ENCODE measurements at regions not wholly inside any gene's neighbourhood (a gene's known extent, or its start where the extent isn't known, plus 50 kb on each side); places are given as distances from the start of the nearest gene placed in this dataset.

- Histone ChIP-seq H3K9me3 (ENCODE audit: control insufficient read depth, insufficient read depth, low read depth, low read length) (no peaks in the 10 kb centered on the region), H3K4me1 (ENCODE audit: control insufficient read depth, insufficient read depth, low read length) (no peaks in the 10 kb centered on the region), H3K4me3 (ENCODE audit: low read depth, low read length) (no peak overlapping the region), H3K36me3 (ENCODE audit: control insufficient read depth in 2 of 2, insufficient read depth in 1 of 2, low read length in 2 of 2) (peaks cover 0 to 10% of the 10 kb centered on the region in 2 experiments; a peak in 2 of 3 replicates), H3K27ac (ENCODE audit: extremely low read depth, low read depth, low read length) (no peak overlapping the region)
- no peak for TF ChIP-seq ZNF747 (tag by site-specific recombination; IDR thresholded peaks at IDR 0.05)
- no peak for TF ChIP-seq ZNF561 (tag by site-specific recombination; IDR thresholded peaks at IDR 0.05; ENCODE audit: borderline replicate concordance)
- TF ChIP-seq ZNF776 (tag by site-specific recombination; IDR thresholded peaks at IDR 0.05; ENCODE audit: borderline replicate concordance) = no peak
- no peak for TF ChIP-seq ZNF362 (tag by site-specific recombination; IDR thresholded peaks at IDR 0.05)
- no peak for TF ChIP-seq ZNF114 (tag by site-specific recombination; IDR thresholded peaks at IDR 0.05)
- no peak for TF ChIP-seq SCRT1 (tag by site-specific recombination; IDR thresholded peaks at IDR 0.05; ENCODE audit: borderline replicate concordance)
- TF ChIP-seq ZBTB49 (tag by site-specific recombination; IDR thresholded peaks at IDR 0.05; ENCODE audit: low read depth) = no peak
- ChIA-PET CTCF (no interaction called here), POLR2A (no interaction called here)
Observed at GRCh38 chr20:3296261-3297078, 57.5 kb upstream of the SLC4A11 start.
